ENCODE measurements at regions not wholly inside any gene's neighbourhood (a gene's known extent, or its start where the extent isn't known, plus 50 kb on each side); places are given as distances from the start of the nearest gene placed in this dataset.
A peak's percentile ranks its signal among the peaks of the same experiment; 100 is the strongest.
"Not testable (repeated sequence)": the region's sequence is repeated elsewhere in the genome, so short reads cannot be mapped to it uniquely, and the experiment has no call there.

GRCh38 chr2:4937550-4937949 is 754.6 kb upstream of the SOX11 start:
- DNase-seq = peak; percentile 9

DNA sequence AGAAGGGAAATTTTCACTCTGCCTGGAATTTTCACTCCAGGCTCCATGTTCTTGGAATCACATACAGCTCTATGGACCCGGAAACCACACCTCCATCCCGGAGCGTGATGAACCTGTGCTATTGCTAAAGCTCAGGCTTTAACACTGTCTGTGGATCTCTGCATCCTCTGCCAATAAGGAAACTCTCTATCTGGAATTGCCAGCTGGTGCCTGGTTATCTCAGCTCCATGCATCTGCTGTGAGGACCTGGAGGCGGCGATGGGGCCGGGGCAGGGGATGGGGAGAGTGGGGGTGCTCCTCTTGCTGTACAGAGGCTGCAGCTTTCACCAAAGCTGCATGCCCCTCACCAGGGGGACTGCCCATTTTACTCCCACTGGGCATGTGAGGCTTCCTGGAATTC is 754.0 kb upstream of the SOX11 start:
- no peak for DNase-seq

DNA sequence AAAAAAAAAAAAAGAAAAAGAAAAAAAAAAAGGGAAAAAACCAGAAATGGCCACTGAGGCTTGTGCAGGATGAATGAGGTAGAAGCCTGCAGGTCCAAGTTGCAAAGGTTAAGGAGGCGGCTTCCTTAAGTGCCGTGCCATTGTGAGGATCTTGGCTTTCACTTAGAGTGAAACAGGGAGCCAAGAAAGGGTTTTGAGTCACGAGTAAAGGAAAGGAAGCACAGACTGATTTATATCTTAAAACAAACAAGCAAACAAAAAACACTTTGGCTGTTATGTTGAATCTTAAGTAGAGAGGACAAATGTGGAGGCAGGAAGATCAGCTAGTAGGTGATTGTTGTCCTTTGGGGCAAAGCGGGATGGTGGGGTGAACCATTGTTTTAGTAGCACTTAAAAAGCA is 749.7 kb upstream of the SOX11 start:
- no peak for DNase-seq

GRCh38 chr2:4947911-4948310 is 744.3 kb upstream of the SOX11 start:
- peak; percentile 8 for DNase-seq

- no peak for DNase-seq
Observed at GRCh38 chr2:4951368-4951767, 740.8 kb upstream of the SOX11 start.

GRCh38 chr2:4959219-4959618 is 733.0 kb upstream of the SOX11 start:
- no peak for DNase-seq

DNA sequence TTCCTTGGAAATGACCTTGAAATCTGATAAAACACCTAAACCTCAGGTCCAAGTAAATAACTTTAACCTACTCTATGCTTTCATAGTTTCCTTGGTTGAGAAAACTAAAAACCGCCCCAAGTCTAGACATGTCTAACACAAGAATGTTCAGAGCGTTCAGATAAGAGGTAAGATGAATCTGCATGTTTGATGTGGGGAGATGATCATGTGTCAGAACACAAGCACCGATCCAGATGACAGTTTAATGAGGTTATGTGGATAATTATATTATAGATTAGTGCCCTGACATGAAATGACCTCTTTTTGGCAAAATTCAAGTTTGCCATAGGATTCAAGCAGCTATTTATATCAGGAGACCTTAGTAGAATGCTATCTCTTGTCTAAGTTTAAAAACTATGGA is 729.8 kb upstream of the SOX11 start:
- no peak for DNase-seq

GRCh38 chr2:4963106-4963505 is 729.1 kb upstream of the SOX11 start:
- DNase-seq = no peak

DNA sequence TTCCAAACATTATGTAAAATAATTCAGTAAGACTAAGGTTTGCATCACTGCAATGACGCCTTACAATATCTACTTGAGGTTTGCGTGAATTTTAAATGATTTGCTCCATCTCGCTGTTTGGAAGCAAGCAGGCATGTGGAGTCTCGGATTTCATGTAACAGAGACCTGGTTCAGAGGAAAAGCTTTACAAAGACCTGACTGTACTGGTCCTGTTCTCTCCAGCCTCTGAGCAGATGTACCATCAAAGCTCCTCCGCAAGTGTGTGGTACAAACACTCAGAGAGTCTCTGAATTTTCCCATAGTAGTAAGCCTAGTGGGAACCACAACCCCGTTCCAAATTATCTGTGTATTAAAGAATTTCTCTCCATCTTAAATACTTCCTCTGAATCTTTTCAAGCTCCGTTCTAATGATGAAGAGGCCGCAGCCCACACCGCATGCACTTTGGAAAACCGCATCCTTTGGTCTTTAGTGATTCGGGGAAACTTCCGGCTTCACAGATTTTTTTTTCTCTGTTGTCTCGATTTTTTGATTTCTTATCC is 728.1 kb upstream of the SOX11 start:
- DNase-seq = peak; percentile 52

GRCh38 chr2:4964579-4964978 is 727.6 kb upstream of the SOX11 start:
- peak; percentile 45 for DNase-seq

DNA sequence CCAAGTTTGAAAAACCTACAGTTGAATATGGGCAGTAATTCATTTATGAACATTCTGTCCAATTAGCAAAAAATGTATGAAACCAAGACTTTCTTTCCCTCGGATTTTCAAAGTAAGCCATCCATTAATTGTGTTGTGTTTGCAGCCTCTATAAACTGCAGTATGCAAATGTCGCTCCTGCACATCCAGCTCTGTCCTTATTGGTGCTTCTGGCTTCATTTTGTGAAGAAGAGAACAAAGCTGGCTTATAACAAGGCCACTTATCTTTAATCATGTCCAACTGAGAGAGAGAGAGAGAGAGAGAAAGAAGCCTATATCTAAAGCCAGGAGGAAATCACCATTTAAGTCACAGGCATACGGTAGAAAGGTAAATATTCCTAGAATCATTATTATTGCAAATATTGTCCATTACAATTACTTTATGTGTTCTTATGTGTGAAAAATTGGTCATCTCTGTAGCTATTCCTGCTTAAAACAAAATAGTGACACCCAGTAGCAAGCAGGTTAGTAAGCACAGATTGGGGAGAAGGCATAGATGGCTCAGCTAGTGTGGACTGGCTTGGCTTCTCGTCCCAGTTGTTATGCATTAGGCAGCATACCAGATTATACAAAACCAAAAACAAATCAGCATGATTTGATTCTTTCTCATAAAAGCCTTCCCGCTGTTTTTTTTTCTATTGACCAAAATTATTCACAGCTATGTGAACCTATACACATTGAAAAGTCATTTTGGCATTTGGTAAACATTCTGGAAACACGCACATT is 726.4 kb upstream of the SOX11 start:
- DNase-seq = no peak

GRCh38 chr2:4967206-4967605 is 725.0 kb upstream of the SOX11 start:
- DNase-seq = peak; percentile 39

DNA sequence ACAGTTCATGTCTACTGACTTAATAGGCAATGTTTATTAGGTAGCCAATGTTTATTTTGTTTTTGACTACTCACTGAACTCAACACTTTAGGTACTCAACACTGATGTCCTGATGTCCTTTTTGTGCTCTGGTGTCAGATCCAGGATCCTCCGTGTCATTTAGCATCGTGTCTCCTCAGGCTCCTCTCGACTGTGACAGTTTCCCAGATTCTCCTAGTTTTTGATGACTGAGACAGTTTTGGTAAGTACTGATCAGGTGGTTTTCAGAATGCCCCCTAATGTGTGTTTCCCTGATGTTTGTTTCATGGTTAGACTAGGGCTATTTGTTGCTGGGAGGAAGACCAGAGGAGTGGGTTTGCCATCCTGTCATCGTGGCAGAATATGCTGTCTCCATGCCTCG is 719.7 kb upstream of the SOX11 start:
- no peak for DNase-seq

GRCh38 chr2:4973354-4973753 is 718.8 kb upstream of the SOX11 start:
- DNase-seq = no peak

DNA sequence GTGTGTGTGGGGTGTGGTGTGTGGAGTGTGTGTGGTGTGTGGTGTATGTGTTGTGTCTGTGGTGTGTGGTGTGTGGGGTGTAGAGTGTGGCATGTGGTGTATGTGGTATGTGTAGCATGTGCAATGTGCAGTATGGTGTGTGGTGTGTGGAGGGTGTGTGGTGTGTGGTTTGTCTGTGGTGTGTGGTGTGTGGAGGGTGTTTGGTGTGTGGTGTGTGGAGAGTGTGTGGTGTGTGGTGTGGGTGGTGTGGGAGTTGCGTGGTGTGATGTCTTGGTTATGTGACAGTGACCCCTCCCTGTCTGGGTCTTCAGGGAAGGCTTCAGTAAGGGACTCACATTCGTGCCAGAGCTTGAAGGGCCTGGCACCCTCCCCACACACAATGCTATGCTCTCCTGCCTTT is 718.2 kb upstream of the SOX11 start:
- DNase-seq = no peak

GRCh38 chr2:4976407-4976806 is 715.8 kb upstream of the SOX11 start:
- no peak for DNase-seq

- DNase-seq = no peak
Observed at GRCh38 chr2:4979111-4979510, 713.1 kb upstream of the SOX11 start.

GRCh38 chr2:4980995-4981394 is 711.2 kb upstream of the SOX11 start:
- DNase-seq = no peak

DNA sequence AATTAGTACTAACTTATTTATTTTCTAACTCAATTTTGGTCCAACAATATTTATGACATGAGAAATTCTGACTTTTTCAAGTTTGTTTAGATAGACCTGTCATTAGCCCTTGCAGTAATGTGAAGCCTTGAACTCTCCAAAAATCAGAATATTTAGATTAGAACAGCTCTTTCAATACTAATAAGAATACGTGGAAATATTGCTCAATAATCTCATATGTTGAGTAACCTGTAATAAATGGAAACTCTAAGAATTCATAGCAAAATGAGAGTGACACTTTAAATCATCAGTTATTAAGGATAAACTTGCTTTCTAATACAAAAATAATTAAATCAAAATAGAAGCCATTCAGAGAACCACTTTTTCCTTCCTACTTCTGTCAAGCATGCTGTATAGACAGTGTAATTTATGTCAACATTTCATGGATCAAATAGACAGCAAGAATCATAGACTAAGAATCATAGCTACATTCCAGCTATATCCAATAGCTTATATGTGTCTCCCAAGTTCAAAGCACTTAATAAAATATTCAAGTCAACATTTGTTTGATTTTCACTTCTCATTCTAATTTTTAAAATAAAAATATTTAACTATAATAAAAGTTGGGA is 710.3 kb upstream of the SOX11 start:
- no peak for DNase-seq

DNA sequence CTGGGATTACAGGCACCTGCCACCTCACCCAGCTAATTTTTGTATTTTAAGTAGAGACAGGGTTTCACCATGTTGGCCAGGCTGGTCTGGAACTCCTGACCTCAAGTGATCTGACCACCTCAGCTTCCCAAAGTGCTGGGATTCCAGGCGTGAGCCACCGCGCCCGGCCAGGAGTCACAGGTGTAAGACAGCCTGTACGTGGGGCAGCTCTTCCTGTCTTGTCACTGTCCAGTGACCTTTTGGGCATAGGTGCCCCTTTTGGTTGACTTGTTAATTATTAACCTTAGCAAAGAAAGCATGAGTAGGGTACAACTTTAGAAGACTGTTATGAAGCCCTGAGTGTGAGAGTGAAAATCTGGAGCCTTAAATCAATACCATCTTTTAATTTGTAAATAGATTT is 703.7 kb upstream of the SOX11 start:
- not testable (repeated sequence) for DNase-seq

DNA sequence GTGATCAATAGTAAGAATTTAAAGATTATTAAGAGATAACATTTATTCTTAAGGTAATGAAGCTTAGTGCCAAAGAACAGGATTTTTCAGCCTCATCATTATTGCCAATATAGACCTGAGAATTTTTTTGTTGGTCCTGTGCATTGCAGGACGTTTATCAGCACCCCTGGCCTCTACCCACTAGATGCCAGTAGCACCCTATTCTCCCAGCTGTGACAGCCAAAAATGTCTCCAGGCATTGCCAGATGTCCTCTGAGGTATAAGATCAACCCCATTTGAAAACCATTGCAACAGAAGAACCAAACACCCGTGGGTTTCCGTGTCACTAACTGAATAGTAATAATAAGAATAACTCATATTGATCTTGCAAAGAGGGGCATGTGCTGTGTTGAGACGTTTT is 700.0 kb upstream of the SOX11 start:
- no peak for DNase-seq

DNA sequence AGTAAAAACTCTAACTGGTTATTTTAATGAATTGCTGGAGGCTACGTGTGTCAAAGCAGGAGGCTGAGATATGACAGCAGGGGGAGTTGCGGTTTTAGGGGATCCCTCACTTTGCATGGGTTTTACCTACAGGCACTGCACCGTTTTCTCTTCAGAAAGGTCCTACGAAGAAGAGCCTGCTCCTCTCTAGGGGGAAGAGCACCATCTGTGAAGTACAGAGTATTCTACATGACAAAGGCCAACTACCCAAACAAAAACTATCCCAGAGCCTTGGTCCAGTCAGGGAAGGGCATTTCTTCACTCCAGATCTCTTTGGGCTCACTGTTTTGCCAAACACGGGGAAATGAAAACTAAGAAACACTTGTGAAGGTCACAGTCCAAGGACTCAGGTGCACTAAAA is 696.7 kb upstream of the SOX11 start:
- no peak for DNase-seq

GRCh38 chr2:5007596-5007995 is 684.6 kb upstream of the SOX11 start:
- DNase-seq = no peak

- DNase-seq = no peak
Observed at GRCh38 chr2:5019324-5019723, 672.9 kb upstream of the SOX11 start.

All from tongue (tissue), 1 donor.